ENCODE measurements at regions not wholly inside any gene's neighbourhood (a gene's known extent, or its start where the extent isn't known, plus 50 kb on each side); places are given as distances from the start of the nearest gene placed in this dataset.

DNA sequence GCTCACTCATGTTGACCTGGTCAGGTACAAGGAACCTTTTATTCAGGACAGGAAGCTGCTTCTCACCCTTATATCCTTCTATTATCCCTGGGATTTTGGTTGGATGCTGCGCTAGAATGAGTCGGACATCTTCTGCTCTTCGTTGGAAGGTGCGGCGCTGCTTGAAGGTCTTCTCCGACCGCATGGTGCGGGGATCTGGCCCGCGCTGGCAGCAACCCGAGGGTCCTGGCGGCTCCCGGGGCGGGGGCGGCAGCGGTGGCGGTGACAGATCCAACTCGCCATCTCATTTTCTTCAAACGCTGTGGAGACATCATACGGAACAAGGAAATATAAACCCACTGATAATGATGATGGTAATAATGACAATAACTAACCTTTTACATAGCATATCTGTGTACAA, 126.3 kb downstream of the ATXN7L3B start:
- TF ChIP-seq, protein P1, sequence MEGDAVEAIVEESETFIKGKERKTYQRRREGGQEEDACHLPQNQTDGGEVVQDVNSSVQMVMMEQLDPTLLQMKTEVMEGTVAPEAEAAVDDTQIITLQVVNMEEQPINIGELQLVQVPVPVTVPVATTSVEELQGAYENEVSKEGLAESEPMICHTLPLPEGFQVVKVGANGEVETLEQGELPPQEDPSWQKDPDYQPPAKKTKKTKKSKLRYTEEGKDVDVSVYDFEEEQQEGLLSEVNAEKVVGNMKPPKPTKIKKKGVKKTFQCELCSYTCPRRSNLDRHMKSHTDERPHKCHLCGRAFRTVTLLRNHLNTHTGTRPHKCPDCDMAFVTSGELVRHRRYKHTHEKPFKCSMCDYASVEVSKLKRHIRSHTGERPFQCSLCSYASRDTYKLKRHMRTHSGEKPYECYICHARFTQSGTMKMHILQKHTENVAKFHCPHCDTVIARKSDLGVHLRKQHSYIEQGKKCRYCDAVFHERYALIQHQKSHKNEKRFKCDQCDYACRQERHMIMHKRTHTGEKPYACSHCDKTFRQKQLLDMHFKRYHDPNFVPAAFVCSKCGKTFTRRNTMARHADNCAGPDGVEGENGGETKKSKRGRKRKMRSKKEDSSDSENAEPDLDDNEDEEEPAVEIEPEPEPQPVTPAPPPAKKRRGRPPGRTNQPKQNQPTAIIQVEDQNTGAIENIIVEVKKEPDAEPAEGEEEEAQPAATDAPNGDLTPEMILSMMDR (IDR thresholded peaks at IDR 0.05; ENCODE audit: borderline replicate concordance, extremely low read depth, low read length, poor library complexity, severe bottlenecking): no peak
- TF ChIP-seq EZH2 (IDR thresholded peaks at IDR 0.05; ENCODE audit: borderline replicate concordance, low read depth, low read length, severe bottlenecking): no peak

Data from DND-41 (cell line).